CD4-positive, alpha-beta T cell treated with Interleukin-15 for 1 hour (primary cell): ENCODE measurements at regions not wholly inside any gene's neighbourhood (a gene's known extent, or its start where the extent isn't known, plus 50 kb on each side); places are given as distances from the start of the nearest gene placed in this dataset.

Experiments used
- DNase-seq: peaks from one replicate; pipeline ENCODE4 v3.0.0-alpha.2; 2020

DNA sequence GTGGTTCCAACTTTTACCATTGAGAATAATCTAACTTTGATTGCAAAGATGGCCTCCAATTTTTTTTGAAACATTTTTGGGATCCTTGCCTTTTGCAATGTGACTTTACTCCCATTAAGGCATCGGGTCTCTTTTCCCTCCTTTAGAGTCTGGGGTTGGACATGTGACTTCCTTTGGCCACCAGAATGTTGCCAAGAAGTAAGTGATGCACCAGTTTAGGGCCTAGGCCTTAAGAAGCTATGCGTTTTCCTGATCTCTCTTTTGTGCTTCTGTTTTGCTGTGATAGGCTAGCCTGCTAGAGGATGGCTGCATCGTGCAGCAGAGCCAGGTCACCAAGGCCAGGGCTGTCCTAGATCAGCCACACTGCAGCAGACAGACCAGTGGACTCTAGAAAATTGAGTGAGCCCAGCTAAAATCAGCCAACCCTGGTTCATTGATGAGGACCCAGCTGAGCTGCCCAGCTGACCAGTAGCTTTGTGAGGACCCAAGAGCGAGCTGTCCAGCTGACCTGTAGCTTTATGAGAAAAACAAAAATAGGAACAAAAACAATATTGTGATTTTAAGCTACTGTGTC, 594.0 kb upstream of the JAG1 start:
- no peak for DNase-seq

DNA sequence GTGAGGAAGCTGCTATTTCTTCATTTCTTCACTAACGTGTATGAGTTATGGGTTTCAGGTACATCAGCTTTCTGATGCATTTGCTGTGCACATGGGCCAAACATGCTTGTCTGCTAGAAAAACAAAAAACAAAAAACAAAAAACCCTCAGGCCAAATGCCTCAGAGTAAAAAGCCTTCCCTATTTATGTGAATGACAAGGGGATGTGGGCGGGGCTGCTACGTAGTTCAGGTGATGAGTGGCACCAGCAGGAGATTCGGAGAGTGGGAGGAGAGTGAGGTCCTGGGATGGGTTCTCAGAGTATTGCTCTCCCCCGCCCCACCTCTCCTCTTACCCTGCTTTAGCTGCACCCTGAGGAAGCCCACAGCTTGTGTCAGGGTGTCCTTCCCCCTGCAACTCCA, 596.8 kb upstream of the JAG1 start:
- no peak for DNase-seq

DNA sequence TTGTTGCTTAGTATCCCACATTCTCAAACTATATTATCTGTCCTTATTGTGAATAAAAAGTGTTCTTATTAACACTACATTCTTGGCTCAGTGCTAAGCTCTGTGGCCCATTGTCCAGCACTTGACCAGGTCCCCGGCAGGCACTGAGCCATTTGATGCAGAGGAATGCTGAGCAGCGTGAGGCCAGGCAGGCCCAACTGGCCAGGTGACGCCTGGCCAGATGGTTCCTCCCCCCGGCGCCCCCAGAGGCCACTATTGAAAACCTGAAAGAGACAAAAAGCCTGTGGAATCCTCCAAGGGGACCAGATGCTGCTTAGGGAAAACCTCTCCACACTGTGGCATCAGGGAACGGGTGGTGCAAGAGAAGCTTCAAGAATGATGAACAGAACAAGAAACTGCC, 597.5 kb upstream of the JAG1 start:
- DNase-seq: no peak

DNA sequence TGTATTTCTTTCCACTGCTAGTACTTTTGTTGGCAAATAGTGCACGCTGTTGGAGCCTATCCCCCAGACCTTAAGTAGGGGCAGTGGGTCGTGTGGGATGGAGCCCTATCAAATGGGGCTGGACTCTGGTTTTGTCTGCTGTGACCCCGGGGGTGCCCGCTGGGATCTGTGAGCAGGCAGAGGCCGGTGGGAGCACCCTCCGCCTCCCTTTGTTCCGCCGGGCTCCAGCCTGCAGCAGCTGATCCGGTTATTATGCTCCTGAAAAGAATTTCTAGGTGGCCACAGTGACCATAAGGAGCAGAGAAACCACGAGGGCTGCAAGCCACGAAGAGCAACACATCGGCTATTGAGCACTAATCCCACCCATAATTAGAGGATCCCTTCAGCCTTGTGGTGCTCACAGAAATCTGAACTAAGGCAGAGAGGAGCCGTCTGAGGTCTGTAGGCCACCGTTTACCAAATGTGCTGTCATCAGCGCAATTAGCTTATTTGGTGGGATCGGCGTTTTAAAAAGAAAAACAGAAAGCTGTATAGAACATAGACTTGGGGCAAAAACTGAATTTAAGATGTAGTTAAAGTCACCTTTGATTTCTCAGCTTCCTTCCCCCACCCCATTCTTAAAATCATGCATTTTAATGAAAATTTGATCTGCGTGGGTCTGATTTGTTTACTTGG, 598.3 kb upstream of the JAG1 start:
- DNase-seq: no peak

DNA sequence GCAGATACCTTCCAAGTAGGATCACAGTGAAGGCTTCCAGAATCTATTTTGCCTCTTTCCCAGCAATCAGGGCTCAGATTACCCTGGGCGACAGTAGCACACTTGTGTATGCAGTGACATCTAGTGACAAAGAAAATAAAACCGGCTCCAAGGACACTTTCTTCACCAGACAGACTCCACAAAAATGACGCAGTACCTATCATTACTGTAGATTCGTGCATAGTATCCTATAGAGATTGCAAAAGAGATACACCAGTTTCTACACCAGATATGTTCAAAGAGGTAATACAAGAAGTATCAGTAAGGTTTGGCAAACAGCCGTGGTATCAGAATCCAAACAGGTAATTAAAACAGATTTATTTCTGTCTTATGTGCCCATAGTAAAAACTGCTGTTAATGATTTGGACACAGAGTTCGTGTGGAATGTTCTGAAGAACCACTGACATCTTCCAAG, 600.4 kb upstream of the JAG1 start:
- DNase-seq: no peak

DNA sequence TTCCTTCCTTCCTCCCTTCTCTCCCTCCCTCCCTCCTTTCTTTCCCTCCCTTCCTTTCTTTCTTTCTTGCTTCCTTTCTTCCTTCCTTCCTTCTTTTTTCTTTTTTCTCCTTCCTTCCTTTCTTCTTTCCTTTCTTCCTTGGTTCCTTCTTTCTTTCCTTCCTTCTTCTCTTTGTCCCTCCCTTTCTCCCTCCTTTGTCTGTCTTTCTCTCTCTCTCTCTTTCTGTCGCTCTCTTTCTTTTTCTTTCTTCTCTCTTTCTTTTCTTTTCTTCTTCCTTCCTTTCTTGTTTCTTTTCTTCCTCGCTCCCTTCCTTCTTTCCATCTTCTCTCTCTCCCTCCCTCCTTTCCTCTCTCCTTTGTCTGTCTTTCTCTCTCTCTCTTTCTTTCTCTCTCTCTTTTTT, 601.9 kb upstream of the JAG1 start:
- DNase-seq: no peak

DNA sequence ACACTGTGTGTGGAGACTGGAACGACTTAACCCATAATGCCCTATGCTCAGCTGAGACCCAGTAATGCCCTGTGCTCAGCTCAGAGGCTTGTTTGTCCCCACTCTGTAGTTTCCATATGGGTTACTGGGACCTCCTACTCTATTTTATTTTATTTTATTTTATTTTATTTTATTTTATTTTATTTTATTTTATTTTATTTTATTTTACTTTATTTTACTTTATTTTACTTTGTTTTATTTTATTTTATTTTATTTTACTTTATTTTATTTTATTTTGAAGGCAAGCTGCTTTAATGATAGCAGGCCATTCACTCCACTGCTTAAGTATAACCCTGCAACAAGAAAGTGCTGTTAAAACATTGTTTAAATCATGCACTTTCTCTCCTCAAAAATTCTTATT, 603.4 kb upstream of the JAG1 start:
- no peak for DNase-seq

DNA sequence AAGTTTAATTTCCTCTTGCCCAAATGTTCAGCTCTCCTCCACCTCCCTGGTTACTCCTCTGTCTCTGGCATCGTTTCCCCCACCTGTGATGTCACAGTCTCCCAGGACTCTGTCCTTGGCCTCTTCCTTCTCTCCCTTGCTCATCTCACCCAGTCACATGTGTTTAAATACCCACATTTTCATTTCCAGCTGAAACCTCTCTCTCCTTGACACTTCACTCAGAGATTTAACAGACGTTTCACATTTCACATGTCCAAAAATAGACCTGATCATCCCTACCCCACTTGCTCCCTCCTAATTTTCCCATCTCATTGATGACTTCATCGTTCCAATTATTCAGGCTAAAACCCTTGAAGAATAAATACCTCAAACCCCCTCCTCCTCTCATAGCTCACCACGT, 604.1 kb upstream of the JAG1 start:
- no peak for DNase-seq

DNA sequence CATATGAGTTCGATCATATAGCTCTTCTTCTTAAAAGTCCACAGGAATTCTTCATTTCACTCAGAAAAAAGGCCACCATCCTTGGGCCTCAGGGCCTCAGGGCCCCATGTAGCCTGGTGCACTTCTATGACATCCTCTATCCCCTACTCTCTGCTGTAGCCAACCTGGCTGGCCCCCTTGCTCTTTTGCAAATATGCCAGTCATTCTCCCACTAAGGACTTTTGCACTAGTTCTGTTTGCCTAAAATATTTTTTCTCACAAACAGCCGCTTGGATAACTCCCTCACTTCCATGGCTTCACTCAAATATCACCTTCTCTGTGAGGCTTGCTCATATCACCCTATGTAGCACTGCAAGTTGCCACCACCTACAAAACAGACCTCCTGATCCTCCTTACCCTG, 604.7 kb upstream of the JAG1 start:
- no peak for DNase-seq

DNA sequence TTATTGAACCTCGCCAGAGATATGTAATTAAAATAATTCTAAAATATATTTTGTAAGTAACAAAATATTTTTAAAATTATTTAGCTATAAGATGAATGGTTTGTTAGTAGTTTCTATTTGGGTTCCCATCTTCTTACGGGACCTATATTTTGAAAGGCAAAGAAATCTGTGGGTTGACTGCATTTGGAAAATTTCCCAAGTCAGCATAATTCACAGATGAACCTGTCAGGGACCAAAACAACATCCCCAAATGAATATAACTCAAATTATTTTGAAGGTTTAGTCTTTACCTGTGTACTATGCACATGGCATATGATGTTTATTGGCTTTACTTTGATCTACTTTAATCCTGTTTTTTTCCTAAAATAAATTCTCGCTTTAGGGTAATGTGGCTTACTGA, 607.4 kb upstream of the JAG1 start:
- DNase-seq: no peak

DNA sequence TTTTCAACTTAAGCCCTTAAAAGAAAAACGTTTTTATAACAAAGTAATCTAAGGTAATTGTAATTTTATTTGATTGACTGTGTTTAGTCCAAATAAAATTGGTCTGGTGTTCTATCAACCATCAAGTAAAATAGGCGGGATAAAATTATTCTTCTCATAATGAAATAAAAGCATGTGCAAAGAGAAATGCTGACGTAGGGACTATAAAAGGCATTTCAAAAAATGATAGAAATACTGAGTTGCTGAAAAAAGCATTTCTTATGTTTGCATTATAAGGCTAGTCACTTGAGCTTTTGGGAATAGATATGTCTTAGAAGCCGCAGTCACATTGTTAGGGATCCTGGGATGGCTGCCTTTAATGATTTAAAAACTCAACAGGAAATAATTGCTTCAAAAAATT, 608.0 kb upstream of the JAG1 start:
- no peak for DNase-seq

DNA sequence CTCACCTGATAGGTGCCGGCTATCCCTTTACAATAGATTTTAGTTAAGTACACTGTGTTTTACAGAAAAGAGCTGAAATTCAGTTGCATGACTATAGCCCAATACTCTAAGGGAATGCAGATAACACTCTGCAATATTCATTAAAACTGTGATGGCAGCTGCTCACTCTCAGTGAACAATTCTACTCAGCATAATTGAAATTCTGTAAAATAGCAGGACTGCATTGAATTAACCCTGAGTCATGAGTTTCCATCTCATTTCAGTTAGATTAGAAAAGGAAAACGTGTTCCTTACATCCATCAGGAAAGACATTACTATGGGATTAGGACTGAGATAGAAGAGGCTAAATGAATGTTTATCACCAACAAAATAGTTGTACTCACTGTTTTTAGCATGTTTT, 613.3 kb upstream of the JAG1 start:
- no peak for DNase-seq

DNA sequence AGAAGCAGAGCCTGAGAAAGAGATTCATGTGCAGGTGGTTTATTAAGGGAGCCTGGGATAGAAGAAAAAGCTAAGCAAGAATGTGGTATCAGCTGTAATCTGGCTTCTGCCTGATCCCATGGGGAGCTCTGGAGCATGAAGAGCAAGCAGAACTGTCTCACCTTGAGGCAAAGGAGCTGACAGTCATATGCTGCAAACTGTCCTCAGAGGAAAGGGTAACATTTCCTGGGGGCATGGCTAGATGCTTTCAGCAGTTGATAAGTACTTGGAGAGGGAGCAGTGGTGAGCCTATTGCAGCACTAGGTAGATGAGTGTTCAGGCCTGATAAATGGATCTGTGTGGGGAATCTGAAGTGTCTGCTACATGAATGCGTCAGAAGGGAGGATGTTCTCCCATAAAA, 621.5 kb upstream of the BTBD3 start:
- no peak for DNase-seq

DNA sequence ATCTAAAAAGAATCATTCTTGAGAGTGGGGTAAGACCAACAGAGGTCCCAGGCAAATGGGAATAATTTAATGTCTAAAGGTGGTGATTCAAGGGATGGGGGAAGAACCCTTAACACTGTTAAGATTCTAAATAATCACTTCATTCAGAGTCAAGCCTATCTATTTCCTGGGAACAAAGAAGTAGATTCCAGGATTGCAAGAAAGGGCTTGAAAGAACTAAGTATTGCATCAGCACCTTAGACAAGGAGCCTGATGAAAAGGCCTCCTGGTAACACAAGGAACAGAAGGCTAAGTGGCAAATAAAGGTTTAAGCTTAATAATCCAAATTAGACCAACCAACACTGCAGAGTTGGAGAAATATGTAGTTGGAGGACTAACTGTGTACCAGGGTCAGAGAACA, 620.7 kb upstream of the BTBD3 start:
- DNase-seq: no peak

DNA sequence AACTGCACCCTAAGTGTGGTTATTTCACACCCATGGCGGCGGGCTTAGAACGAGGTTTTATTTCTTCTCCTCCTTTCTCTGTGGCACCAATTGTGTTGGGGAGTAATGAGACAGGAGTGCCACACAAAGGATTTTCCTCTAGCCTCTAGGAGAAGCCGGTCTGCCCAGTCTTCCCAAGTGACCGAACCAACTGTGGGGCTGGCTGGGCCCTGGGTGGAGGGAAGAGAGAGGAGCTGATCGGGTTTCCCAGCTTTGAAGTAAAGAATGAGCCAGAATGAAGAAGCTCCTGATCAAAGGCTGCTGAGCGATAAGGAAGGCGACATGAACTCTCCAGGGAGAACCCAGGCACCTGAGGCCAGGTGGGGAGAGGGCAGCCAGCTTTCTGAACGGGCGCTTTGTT, 616.0 kb upstream of the BTBD3 start:
- DNase-seq: no peak

DNA sequence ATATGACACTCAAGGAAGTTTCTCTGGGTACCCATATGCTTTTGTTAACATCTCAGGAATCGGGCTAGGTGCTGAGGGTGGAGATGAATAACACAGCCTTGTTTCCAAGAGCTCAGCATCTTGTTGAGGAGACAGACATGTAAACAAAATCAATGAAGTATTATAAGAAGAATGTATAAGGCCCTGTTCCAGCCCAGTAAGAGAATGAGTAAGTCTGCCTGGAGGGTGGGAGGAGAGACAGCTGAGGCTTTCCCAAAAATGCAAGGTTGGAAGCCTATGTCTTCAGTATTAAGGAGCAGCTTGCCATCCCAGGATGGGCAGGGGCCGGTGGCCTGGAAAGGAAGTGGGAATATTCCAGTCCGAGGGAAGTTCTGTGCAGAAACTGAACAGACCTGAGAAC, 615.3 kb upstream of the BTBD3 start:
- no peak for DNase-seq

DNA sequence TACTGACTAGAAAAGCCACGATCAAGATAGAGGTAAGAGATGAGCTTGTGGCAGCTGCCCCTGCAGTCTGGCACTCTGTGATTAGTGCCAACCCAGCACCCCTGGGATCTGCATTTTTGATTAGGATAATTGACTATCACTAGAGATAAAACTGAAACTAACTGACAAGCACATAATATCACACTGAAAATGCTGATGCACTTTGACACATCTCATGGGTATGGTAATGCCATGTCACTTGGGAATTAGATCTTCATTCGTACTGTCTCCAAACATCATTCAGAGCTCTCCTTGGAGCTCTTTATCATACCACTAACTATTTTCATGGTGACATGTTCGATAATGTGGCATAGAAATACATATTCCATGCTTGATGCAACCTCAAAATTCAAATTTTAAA, 612.9 kb upstream of the BTBD3 start:
- no peak for DNase-seq

DNA sequence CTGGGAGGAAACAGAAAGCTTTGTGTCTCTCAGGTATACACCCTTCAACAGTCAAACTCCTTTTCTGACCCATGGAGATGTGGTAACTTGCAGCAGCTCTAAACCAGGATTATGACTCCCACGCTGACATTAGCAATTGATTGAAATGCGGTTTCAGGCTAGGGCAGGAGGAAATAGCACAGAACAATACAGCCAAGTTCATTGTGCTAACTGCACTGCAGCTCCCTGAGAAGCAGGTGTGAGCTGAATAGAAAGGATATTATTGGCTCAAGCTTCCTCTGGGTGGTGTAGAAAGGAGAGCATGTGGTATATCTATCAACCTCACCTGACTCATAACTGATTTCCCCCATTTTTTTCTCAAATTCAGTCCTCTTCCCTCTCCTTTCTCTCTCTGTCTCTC, 612.3 kb upstream of the BTBD3 start:
- DNase-seq: no peak

DNA sequence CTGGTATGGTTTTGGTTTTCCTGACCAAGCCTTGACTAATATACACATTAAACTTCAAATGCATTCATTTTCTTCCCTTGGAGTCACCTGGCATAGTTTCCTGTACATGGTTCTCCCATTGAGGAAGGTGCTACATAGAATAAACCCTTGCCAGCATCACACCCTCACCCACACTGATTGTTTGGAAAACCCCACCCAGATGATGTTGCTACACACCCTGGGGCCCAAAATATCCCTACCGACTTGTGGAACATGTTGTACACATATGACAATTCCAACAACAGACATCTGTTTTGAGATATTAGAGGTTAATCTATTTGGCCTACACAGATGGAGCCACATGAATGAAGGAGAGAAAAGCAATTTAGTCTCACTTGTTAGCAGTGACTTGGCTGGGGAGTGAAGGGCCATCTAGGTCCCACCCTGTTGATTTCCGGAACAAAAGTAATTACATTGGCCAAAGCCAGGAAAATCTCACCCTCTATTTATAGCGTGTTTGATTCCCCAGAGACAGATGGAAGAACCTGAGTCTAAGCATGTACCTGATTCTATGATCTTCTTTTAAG, 606.0 kb upstream of the BTBD3 start:
- no peak for DNase-seq

DNA sequence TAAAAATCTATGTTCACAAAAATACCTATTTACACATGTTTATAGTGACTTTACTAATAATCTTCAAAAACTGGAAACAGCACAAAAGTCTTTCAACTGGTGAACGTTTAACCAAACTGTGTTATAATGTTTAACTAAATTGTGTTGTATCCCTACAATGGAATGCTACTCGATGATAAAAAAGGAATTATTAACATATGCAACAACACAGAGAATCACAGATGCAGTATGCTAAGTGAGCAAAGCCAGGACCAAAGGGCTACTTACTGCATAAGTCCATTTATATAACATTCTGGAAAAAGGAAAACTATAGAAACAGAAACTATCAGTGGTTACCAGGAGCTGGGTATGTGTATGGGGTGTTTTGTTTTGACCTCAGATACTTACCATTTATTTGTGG, 602.2 kb upstream of the BTBD3 start:
- DNase-seq: no peak

DNA sequence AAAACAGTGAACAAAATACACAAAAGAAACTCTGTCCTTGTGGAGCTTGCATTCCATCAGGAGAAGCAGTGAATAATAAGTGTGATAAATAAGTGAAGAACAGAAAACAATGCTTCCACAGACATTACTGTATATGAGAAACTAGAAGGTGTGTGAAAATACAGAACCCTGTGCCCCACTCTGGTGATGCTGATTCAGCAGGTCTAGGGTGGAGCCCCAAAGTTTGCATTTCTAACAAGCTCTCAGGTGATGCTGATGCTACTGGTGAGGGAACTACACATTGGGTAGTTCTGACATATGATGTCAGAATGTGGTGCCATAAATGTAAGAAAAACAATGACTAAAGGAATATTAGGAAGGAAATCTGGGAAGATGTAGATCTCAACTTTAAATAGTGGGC, 601.4 kb upstream of the BTBD3 start:
- no peak for DNase-seq

DNA sequence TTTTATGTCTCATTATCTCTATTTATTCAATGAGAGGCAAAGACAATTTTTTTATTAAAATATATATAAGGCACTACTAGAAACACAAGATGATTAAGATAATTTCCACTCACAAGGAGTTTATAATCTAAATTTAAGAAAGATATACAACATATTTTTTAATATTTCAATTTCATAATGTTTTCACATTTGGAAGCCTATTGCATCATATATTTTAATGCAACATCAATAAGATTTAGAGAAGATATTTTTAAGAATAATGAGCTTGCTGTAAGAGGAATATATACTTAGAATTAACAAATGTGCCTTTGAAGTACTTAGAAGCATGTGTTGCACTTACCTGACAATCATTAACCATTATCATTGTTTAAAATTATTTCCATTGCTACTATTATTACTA, 597.7 kb upstream of the BTBD3 start:
- DNase-seq: no peak

DNA sequence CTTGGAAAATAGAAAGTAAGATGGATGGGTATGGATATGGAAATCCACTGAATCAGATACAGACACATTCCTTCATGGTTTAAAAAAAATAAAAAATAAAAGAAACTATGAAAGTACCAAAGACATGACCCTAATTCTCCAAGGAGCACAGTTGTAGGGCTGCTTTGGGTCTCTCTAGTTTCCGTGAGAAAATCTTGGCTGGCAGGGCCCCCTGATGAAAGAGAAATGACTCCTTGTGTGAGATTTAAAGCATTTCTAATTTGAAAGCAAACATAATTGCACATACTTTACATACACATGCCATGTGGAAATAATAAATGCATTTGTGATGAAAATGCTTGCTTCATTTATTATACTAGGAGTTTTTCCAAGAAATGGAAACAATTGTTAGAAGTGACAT, 593.9 kb upstream of the BTBD3 start:
- DNase-seq: no peak

DNA sequence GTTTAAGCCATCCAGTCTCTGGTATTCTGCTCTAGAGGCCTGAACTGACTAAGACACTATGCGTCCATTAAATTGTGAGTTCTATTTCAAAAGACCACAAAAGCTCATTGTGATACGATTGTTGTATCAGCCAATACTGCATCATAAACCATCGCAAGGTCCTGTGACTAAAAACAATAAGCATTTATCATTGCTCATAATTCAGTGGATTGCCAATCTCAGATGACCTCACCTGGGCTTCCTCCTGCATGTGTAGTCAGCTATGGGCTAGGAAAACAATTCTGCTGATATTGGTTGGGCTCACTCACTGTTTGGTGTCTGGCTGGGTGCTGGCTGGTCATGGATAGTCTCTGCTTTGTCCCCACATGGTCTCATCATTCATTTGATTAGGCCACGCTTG, 592.7 kb upstream of the BTBD3 start:
- no peak for DNase-seq

DNA sequence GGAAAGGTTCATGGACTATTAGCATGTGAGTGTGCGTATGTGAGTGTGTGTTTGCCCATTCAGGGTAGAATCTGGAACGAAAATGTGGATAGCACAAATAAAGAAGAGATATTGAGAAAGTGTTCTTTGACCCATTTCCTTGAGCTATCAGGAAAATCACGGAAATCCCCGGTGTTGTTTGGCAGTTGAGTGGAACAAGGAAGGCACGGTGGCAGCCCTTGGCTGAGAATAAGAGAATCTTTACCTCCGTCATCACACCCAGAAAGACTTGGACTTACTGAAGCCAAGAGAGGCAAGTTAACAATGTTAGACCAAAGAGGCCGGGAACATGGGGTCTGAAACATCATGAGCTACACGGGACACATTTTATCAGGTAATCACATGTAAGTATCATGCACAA, 588.9 kb upstream of the BTBD3 start:
- no peak for DNase-seq
